22Rv1 (cell line): ENCODE measurements at regions not wholly inside any gene's neighbourhood (a gene's known extent, or its start where the extent isn't known, plus 50 kb on each side); places are given as distances from the start of the nearest gene placed in this dataset.

ENCODE experiments used
- CTCF ChIP-seq: fragments of 450-650 bp; IDR thresholded peaks from 2 replicates; pipeline ENCODE4 v1.5.1; 2017; ENCODE audit warnings: mild to moderate bottlenecking
- ZFX ChIP-seq: fragments of 450-650 bp; IDR thresholded peaks from 2 replicates; pipeline ENCODE4 v1.6.1; 2017; ENCODE audit warnings: antibody characterized with exemption, borderline replicate concordance

GRCh38 chr6:101125380-101125971, 244.3 kb upstream of the ASCC3 start:
- TF ChIP-seq CTCF: no peak
- TF ChIP-seq ZFX: no peak
